ENCODE measurements at regions not wholly inside any gene's neighbourhood (a gene's known extent, or its start where the extent isn't known, plus 50 kb on each side); places are given as distances from the start of the nearest gene placed in this dataset.
A peak's percentile ranks its signal among the peaks of the same experiment; 100 is the strongest.

- Histone ChIP-seq H3K4me3 (replicated peaks; ENCODE audit: insufficient read depth, low read length) (no peak overlapping the region), H3K27me3 (ENCODE audit: insufficient read depth, poor library complexity, severe bottlenecking) (no peaks in the 10 kb centered on the region), H3K27ac (replicated peaks) (no peak overlapping the region)
- no peak for DNase-seq (ENCODE audit: low read depth in 1 of 2, low spot score in 1 of 2)
- TF ChIP-seq REST (IDR thresholded peaks at IDR 0.05; ENCODE audit: insufficient replicate concordance, low read depth), result no peak
- no peak for TF ChIP-seq SPI1 (IDR thresholded peaks at IDR 0.05; ENCODE audit: borderline replicate concordance, low read depth)
- TF ChIP-seq GABPA (IDR thresholded peaks at IDR 0.05; ENCODE audit: low read depth), result no peak
- TF ChIP-seq POLR2AphosphoS5 (IDR thresholded peaks at IDR 0.05; ENCODE audit: low read depth), result no peak
- TF ChIP-seq CTCF (IDR thresholded peaks at IDR 0.05; ENCODE audit: insufficient read depth, low read length), result no peak
Measured at GRCh38 chr16:86061721-86062120, 162.8 kb downstream of the IRF8 start.

- no peak for TF ChIP-seq CTCF (IDR thresholded peaks at IDR 0.05; ENCODE audit: insufficient read depth, low read length)
- TF ChIP-seq SPI1 (IDR thresholded peaks at IDR 0.05; ENCODE audit: borderline replicate concordance, low read depth), result no peak
- TF ChIP-seq POLR2AphosphoS5 (IDR thresholded peaks at IDR 0.05; ENCODE audit: low read depth), result no peak
- TF ChIP-seq REST (IDR thresholded peaks at IDR 0.05; ENCODE audit: insufficient replicate concordance, low read depth), result no peak
- TF ChIP-seq GABPA (IDR thresholded peaks at IDR 0.05; ENCODE audit: low read depth), result no peak
- Histone ChIP-seq H3K27me3 (ENCODE audit: insufficient read depth, poor library complexity, severe bottlenecking) (no peaks in the 10 kb centered on the region), H3K4me3 (replicated peaks; ENCODE audit: insufficient read depth, low read length) (no peak overlapping the region), H3K27ac (replicated peaks) (no peak overlapping the region)
- DNase-seq (ENCODE audit: low read depth in 1 of 2, low spot score in 1 of 2), result no peak
Measured at GRCh38 chr16:86062271-86062965, 163.5 kb downstream of the IRF8 start.

GRCh38 chr16:86063760-86064405 is 164.9 kb downstream of the IRF8 start:
- TF ChIP-seq SPI1 (IDR thresholded peaks at IDR 0.05; ENCODE audit: borderline replicate concordance, low read depth) (no peak), POLR2AphosphoS5 (IDR thresholded peaks at IDR 0.05; ENCODE audit: low read depth) (no peak)
- Histone ChIP-seq H3K4me3 (replicated peaks; ENCODE audit: insufficient read depth, low read length) (no peak overlapping the region), H3K27ac (replicated peaks) (no peak overlapping the region), H3K27me3 (ENCODE audit: insufficient read depth, poor library complexity, severe bottlenecking) (no peaks in the 10 kb centered on the region)
- peak in 1 of 2 experiments; percentile 2 for DNase-seq (ENCODE audit: low read depth in 1 of 2, low spot score in 1 of 2)

GRCh38 chr16:86064431-86065250 is 165.7 kb downstream of the IRF8 start:
- no peak overlapping the region for H3K4me3 ChIP-seq (replicated peaks; ENCODE audit: insufficient read depth, low read length)
- H3K27ac ChIP-seq (replicated peaks), result no peak overlapping the region
- no peaks in the 10 kb centered on the region for H3K27me3 ChIP-seq (ENCODE audit: insufficient read depth, poor library complexity, severe bottlenecking)
- no peak for TF ChIP-seq REST (IDR thresholded peaks at IDR 0.05; ENCODE audit: insufficient replicate concordance, low read depth)
- no peak for TF ChIP-seq SPI1 (IDR thresholded peaks at IDR 0.05; ENCODE audit: borderline replicate concordance, low read depth)
- TF ChIP-seq CTCF (IDR thresholded peaks at IDR 0.05; ENCODE audit: insufficient read depth, low read length), result no peak
- TF ChIP-seq POLR2AphosphoS5 (IDR thresholded peaks at IDR 0.05; ENCODE audit: low read depth), result no peak
- TF ChIP-seq GABPA (IDR thresholded peaks at IDR 0.05; ENCODE audit: low read depth), result no peak
- no peak for DNase-seq (ENCODE audit: low read depth in 1 of 2, low spot score in 1 of 2)

All from HL-60 (cell line).